ENCODE measurements at regions not wholly inside any gene's neighbourhood (a gene's known extent, or its start where the extent isn't known, plus 50 kb on each side); places are given as distances from the start of the nearest gene placed in this dataset.

- Mint-ChIP-seq H3K36me3 (ENCODE audit: low read depth) (no peaks in the 10 kb centered on the region), H3K4me1 (ENCODE audit: low read depth) (no peaks in the 10 kb centered on the region), H3K27me3 (no peaks in the 10 kb centered on the region), H3K4me3 (no peak overlapping the region), H3K27ac (no peak overlapping the region), H3K9me3 (no peaks in the 10 kb centered on the region)
- no peak for TF ChIP-seq CTCF (IDR thresholded peaks at IDR 0.05)
- ATAC-seq: no peak
- intact Hi-C loops (cut with micrococcal nuclease): no loop called here
- ChIA-PET POLR2A (no interaction called here), CTCF (no interaction called here)
- DNase-seq: no peak
Observed at GRCh38 chr13:31528758-31529157, 210.6 kb upstream of the RXFP2 start.

- Mint-ChIP-seq H3K27ac (no peak overlapping the region), H3K36me3 (ENCODE audit: low read depth) (no peaks in the 10 kb centered on the region), H3K4me1 (ENCODE audit: low read depth) (no peaks in the 10 kb centered on the region), H3K9me3 (no peaks in the 10 kb centered on the region), H3K4me3 (no peak overlapping the region), H3K27me3 (no peaks in the 10 kb centered on the region)
- TF ChIP-seq CTCF (IDR thresholded peaks at IDR 0.05): no peak
- ChIA-PET CTCF (no interaction called here), POLR2A (no interaction called here)
- ATAC-seq (no peak), DNase-seq (no peak)
- intact Hi-C loops (cut with micrococcal nuclease): no loop called here
Observed at GRCh38 chr13:31530922-31531321, 208.4 kb upstream of the RXFP2 start.

- Mint-ChIP-seq H3K4me3 (no peak overlapping the region), H3K9me3 (no peaks in the 10 kb centered on the region), H3K27ac (no peak overlapping the region), H3K4me1 (ENCODE audit: low read depth) (no peaks in the 10 kb centered on the region), H3K27me3 (peaks cover 4% of the 10 kb centered on the region), H3K36me3 (ENCODE audit: low read depth) (no peaks in the 10 kb centered on the region)
- ATAC-seq (no peak), DNase-seq (no peak)
- ChIA-PET POLR2A (interaction anchor here (1.5 kb wide), 1 partner anchor 13 kb away, joined by 3 read pairs; no protein-coding TSS in a partner anchor), CTCF (interaction anchor here (1.2 to 1.5 kb wide), 2 partner anchors 14 to 105 kb away, joined by 3 read pairs; no protein-coding TSS in a partner anchor)
- no peak for TF ChIP-seq CTCF (IDR thresholded peaks at IDR 0.05)
- intact Hi-C loops (cut with micrococcal nuclease): no loop called here
Observed at GRCh38 chr13:31537052-31537451, 202.3 kb upstream of the RXFP2 start.

GRCh38 chr13:31538067-31539042 is 201.0 kb upstream of the RXFP2 start:
- no peak overlapping the region for H3K27ac Mint-ChIP-seq
- ChIA-PET POLR2A (no interaction called here), CTCF (interaction anchor here (1.2 kb wide), 1 partner anchor 15 kb away, joined by 3 read pairs; no protein-coding TSS in a partner anchor)
- H3K4me1 Mint-ChIP-seq (ENCODE audit: low read depth): no peaks in the 10 kb centered on the region
- DNase-seq: no peak
- no peaks in the 10 kb centered on the region for H3K9me3 Mint-ChIP-seq
- ATAC-seq: no peak
- intact Hi-C loops (cut with micrococcal nuclease): no loop called here
- H3K27me3 Mint-ChIP-seq: peaks cover 4% of the 10 kb centered on the region
- H3K4me3 Mint-ChIP-seq: no peak overlapping the region
- H3K36me3 Mint-ChIP-seq (ENCODE audit: low read depth): no peaks in the 10 kb centered on the region
- no peak for TF ChIP-seq CTCF (IDR thresholded peaks at IDR 0.05)

GRCh38 chr13:31540281-31540680 is 199.0 kb upstream of the RXFP2 start:
- Mint-ChIP-seq H3K9me3 (no peaks in the 10 kb centered on the region), H3K4me3 (no peak overlapping the region), H3K4me1 (ENCODE audit: low read depth) (no peaks in the 10 kb centered on the region), H3K36me3 (ENCODE audit: low read depth) (no peaks in the 10 kb centered on the region), H3K27ac (no peak overlapping the region), H3K27me3 (peaks cover 4% of the 10 kb centered on the region)
- intact Hi-C loops (cut with micrococcal nuclease): no loop called here
- no peak for TF ChIP-seq CTCF (IDR thresholded peaks at IDR 0.05)
- ChIA-PET CTCF (no interaction called here), POLR2A (no interaction called here)
- no peak for DNase-seq
- ATAC-seq: no peak

All from activated CD8-positive, alpha-beta T cell treated with anti-CD3 and anti-CD28 coated beads for 36 hours (primary cell).